Naive thymus-derived CD4-positive, alpha-beta T cell (primary cell): ENCODE measurements at regions not wholly inside any gene's neighbourhood (a gene's known extent, or its start where the extent isn't known, plus 50 kb on each side); places are given as distances from the start of the nearest gene placed in this dataset.

Experiments used
- ATAC-seq: fragments of 150-1000 bp; cut with Tn5 transposase; 2 replicates; pipeline ENCODE4 v1.10.0; 2021; ENCODE audit warnings: mild to moderate bottlenecking, moderate library complexity
- CTCF ChIA-PET: fragments of 350-600 bp; sonication (Branson Sonifier 250); formaldehyde crosslinking; loops from one replicate; lab custom pipeline; 2021; ENCODE audit warnings: antibody characterized with exemption; lab: Charles Lee
- POLR2A ChIA-PET: fragments of 350-600 bp; sonication (Branson Sonifier 250); formaldehyde crosslinking; loops from one replicate; lab custom pipeline; 2021; ENCODE audit warnings: antibody characterized with exemption, inconsistent platforms; lab: Charles Lee
- DNase-seq, 9 donors: peaks; one replicate each; pipeline versions ENCODE4 v3.0.0 to v3.0.0-alpha.2; 2020 to 2022; ENCODE audit warnings: mixed read lengths in 1 of 9
- H3K27ac ChIP-seq: one replicate; pipeline ENCODE4 v1.7.0; 2013; ENCODE audit warnings: mild to moderate bottlenecking, low read depth, low read length, moderate library complexity
- H3K27me3 ChIP-seq, 2 donors: one replicate each; pipeline ENCODE4 v1.7.0; 2013; ENCODE audit warnings: low read length in 2 of 2, mild to moderate bottlenecking in 2 of 2, moderate library complexity in 2 of 2; ENCODE audit not compliant: control insufficient read depth in 2 of 2, insufficient read depth in 2 of 2
- H3K36me3 ChIP-seq, 3 experiments: 1 replicate in 2 of 3; 2 replicates in 1 of 3; pipeline ENCODE4 v1.7.0; 2013; ENCODE audit warnings: low read length in 3 of 3, mild to moderate bottlenecking in 3 of 3, moderate library complexity in 1 of 3; ENCODE audit not compliant: insufficient read depth in 3 of 3, control insufficient read depth in 2 of 3
- H3K4me1 ChIP-seq, 2 donors: one replicate each; pipeline ENCODE4 v1.7.0; 2013; ENCODE audit warnings: low read length in 2 of 2, mild to moderate bottlenecking in 2 of 2, moderate library complexity in 1 of 2; ENCODE audit not compliant: control insufficient read depth in 2 of 2, insufficient read depth in 2 of 2
- H3K4me3 ChIP-seq: 2 replicates; pipeline ENCODE4 v1.7.0; 2013; ENCODE audit warnings: mild to moderate bottlenecking, low read length
- H3K9me3 ChIP-seq, 3 experiments: 1 replicate in 2 of 3; 2 replicates in 1 of 3; pipeline ENCODE4 v1.7.0; 2013; ENCODE audit warnings: low read length in 3 of 3; ENCODE audit not compliant: control insufficient read depth in 2 of 3
- H3K27ac Mint-ChIP-seq, 9 donors: one replicate each; pipeline ENCODE4 v1.8.0; 2020 to 2022; ENCODE audit warnings: mixed read lengths in 9 of 9, mild to moderate bottlenecking in 8 of 9, moderate library complexity in 5 of 9, inconsistent platforms in 2 of 9
- H3K27me3 Mint-ChIP-seq, 5 donors: one replicate each; pipeline ENCODE4 v1.8.0; 2021 to 2022; ENCODE audit warnings: mixed read lengths in 5 of 5, mild to moderate bottlenecking in 1 of 5
- H3K36me3 Mint-ChIP-seq, 5 donors: one replicate each; pipeline ENCODE4 v1.8.0; 2020 to 2022; ENCODE audit warnings: mixed read lengths in 5 of 5, mild to moderate bottlenecking in 3 of 5, inconsistent platforms in 1 of 5
- H3K4me1 Mint-ChIP-seq, 7 donors: one replicate each; pipeline ENCODE4 v1.8.0; 2020 to 2022; ENCODE audit warnings: mixed read lengths in 7 of 7, mild to moderate bottlenecking in 3 of 7, inconsistent platforms in 1 of 7
- H3K4me3 Mint-ChIP-seq, 10 donors: one replicate each; pipeline ENCODE4 v1.8.0; 2020 to 2022; ENCODE audit warnings: mild to moderate bottlenecking in 10 of 10, mixed read lengths in 10 of 10, moderate library complexity in 6 of 10, inconsistent platforms in 2 of 10
- H3K9me3 Mint-ChIP-seq, 11 donors: one replicate each; pipeline ENCODE4 v1.8.0; 2020 to 2022; ENCODE audit warnings: mixed read lengths in 11 of 11, mild to moderate bottlenecking in 4 of 11, inconsistent platforms in 1 of 11, moderate library complexity in 1 of 11
- intact Hi-C, 2 donors: fragments of 100-400 bp; cut with micrococcal nuclease; formaldehyde crosslinking; loops; one replicate each; pipeline ENCODE4 v1.15.1; 2023

DNA sequence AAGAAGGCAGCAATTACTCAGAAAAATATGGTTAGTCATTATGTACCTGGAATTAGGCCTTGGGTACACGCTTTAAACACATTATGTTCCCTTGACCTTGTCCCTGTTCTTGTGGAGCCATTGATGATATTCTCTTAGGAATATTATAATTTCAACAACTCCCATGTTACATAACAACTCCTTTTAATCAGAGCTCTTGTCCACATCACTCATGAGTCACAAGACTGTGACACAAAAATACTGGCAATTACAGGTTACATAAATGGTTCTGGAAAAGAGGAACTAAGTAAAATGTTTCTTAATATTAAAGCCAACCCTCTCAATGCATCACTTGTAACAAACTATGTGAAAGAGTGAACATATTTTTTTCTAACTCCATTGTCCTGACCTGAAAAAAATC, 143.8 kb upstream of the PCLO start:
- H3K9me3 Mint-ChIP-seq, result peaks cover 0 to 14% (median 0%) of the 10 kb centered on the region in 11 donors
- Histone ChIP-seq H3K9me3 (no peaks in the 10 kb centered on the region), H3K4me1 (no peaks in the 10 kb centered on the region), H3K27ac (no peak overlapping the region), H3K36me3 (no peaks in the 10 kb centered on the region), H3K27me3 (no peaks in the 10 kb centered on the region), H3K4me3 (no peak overlapping the region)
- ATAC-seq (no peak), DNase-seq (no peak)
- H3K27me3 Mint-ChIP-seq, result no peaks in the 10 kb centered on the region
- H3K4me3 Mint-ChIP-seq, result no peak overlapping the region
- no peaks in the 10 kb centered on the region for H3K36me3 Mint-ChIP-seq
- ChIA-PET CTCF (no interaction called here), POLR2A (no interaction called here)
- H3K4me1 Mint-ChIP-seq, result peaks cover 0 to 2% (median 0%) of the 10 kb centered on the region in 7 donors
- intact Hi-C loops, result no loop called here
- H3K27ac Mint-ChIP-seq, result no peak overlapping the region

DNA sequence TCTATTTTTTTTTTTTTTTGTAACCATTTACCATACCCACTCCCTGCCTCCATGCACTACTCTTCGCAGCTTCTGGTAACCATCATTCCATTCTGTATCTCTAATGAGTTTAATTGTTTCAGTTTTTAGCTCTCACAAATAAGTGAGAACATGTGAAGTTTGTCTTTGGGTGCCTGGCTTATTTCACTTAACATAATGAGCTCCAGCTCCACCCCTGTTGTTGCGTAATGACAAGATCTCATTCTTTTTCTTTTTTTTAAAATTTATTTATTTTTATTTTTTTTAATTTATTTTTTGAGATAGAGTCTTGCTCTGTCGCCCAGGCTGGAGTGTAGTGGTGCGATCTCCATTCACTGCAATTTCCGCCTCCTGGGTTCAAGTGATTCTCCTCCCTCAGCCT, 142.3 kb upstream of the PCLO start:
- H3K4me1 ChIP-seq, result no peaks in the 10 kb centered on the region
- Mint-ChIP-seq H3K4me1 (peaks cover 0 to 2% (median 0%) of the 10 kb centered on the region in 7 donors), H3K9me3 (peaks cover 0 to 14% (median 2%) of the 10 kb centered on the region in 11 donors), H3K27ac (no peak overlapping the region), H3K36me3 (no peaks in the 10 kb centered on the region), H3K4me3 (no peak overlapping the region), H3K27me3 (no peaks in the 10 kb centered on the region)
- H3K36me3 ChIP-seq, result no peaks in the 10 kb centered on the region
- H3K27ac ChIP-seq, result no peak overlapping the region
- H3K4me3 ChIP-seq, result no peak overlapping the region
- no peaks in the 10 kb centered on the region for H3K27me3 ChIP-seq
- H3K9me3 ChIP-seq, result no peaks in the 10 kb centered on the region
- DNase-seq, result no peak
- ChIA-PET CTCF (no interaction called here), POLR2A (no interaction called here)
- intact Hi-C loops, result no loop called here
- no peak for ATAC-seq

DNA sequence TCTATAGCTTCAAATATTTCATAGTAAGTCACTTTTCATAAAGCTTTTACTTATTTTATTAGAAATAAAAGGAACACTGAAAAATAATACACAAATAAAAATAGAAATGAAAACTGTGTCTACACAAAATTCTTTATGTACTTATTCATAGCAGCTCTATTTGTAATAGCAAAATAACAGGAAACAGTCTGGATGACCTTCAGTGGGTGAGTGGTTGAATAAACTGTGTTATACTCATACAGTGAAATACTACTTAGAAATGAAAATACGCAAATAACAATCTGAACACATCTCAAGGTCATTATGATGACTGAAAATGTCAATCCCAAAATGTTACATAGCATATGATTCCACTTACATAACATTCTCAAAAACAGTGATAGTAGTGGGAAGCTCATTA, 138.7 kb upstream of the PCLO start:
- Mint-ChIP-seq H3K27ac (no peak overlapping the region), H3K4me1 (no peaks in the 10 kb centered on the region), H3K36me3 (no peaks in the 10 kb centered on the region), H3K4me3 (no peak overlapping the region), H3K27me3 (no peaks in the 10 kb centered on the region), H3K9me3 (peaks cover 0 to 16% (median 3%) of the 10 kb centered on the region in 11 donors)
- Histone ChIP-seq H3K4me3 (no peak overlapping the region), H3K36me3 (no peaks in the 10 kb centered on the region), H3K27ac (no peak overlapping the region), H3K4me1 (no peaks in the 10 kb centered on the region), H3K27me3 (no peaks in the 10 kb centered on the region), H3K9me3 (no peaks in the 10 kb centered on the region)
- intact Hi-C loops, result no loop called here
- no peak for DNase-seq
- ChIA-PET POLR2A (no interaction called here), CTCF (no interaction called here)
- ATAC-seq, result no peak

DNA sequence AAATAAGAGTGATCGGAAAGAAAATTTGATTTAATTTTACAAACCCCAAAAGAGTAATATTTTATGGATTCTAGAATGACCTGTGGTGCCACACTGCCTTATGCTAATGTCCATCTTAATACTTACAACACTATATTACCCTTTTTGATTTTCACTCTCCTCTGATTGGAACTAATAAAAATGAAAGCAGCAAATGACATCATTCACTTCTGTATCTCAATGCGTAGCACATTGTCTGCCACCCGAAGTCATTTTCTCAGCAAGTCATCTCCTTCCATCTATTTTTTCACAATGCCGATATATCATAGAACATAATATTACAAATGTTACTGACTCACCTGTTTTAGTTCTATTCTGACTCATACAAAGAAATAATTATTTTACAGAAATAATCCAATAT, 127.5 kb upstream of the PCLO start:
- ATAC-seq (no peak), DNase-seq (no peak)
- Histone ChIP-seq H3K9me3 (no peaks in the 10 kb centered on the region), H3K36me3 (no peaks in the 10 kb centered on the region), H3K27ac (no peak overlapping the region), H3K27me3 (no peaks in the 10 kb centered on the region), H3K4me1 (no peaks in the 10 kb centered on the region), H3K4me3 (no peak overlapping the region)
- H3K4me1 Mint-ChIP-seq, result no peaks in the 10 kb centered on the region
- no peaks in the 10 kb centered on the region for H3K27me3 Mint-ChIP-seq
- peaks cover 0 to 14% (median 2%) of the 10 kb centered on the region in 11 donors for H3K9me3 Mint-ChIP-seq
- POLR2A ChIA-PET, result no interaction called here
- no peak overlapping the region for H3K4me3 Mint-ChIP-seq
- CTCF ChIA-PET, result no interaction called here
- intact Hi-C loops, result no loop called here
- H3K27ac Mint-ChIP-seq, result no peak overlapping the region
- no peaks in the 10 kb centered on the region for H3K36me3 Mint-ChIP-seq

DNA sequence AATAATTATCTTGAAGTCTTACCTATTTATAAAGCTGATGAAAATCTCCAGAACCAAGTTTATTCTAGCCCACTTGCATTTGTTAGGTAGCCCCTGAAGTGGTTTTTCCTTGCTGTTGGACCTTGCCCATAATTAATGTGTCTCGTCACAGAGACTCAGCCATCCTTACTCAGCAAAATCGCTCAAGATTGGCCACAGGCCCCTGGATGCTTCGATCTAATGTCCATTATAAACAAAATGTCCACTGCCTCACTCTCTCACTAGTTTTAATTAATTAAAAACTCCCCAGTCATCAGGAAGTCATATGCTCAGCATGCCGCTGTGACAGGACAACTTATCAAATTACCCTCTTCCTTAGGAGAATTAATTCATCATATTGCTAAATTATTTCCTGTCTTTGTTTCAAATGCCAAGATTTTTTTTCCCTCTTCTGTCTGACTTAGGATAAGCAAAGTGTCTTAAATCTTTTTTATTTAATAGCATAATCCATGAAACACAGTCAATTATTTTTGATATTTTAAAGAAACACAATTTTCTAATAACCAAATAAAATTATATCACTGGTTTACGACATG, 126.8 kb upstream of the PCLO start:
- ATAC-seq (no peak), DNase-seq (no peak)
- POLR2A ChIA-PET, result no interaction called here
- Mint-ChIP-seq H3K4me1 (no peaks in the 10 kb centered on the region), H3K27me3 (no peaks in the 10 kb centered on the region), H3K27ac (no peak overlapping the region), H3K4me3 (no peak overlapping the region), H3K36me3 (no peaks in the 10 kb centered on the region), H3K9me3 (peaks cover 0 to 14% (median 2%) of the 10 kb centered on the region in 11 donors)
- Histone ChIP-seq H3K4me1 (no peaks in the 10 kb centered on the region), H3K4me3 (no peak overlapping the region), H3K36me3 (no peaks in the 10 kb centered on the region), H3K9me3 (no peaks in the 10 kb centered on the region), H3K27me3 (no peaks in the 10 kb centered on the region), H3K27ac (no peak overlapping the region)
- CTCF ChIA-PET, result no interaction called here
- intact Hi-C loops, result no loop called here

DNA sequence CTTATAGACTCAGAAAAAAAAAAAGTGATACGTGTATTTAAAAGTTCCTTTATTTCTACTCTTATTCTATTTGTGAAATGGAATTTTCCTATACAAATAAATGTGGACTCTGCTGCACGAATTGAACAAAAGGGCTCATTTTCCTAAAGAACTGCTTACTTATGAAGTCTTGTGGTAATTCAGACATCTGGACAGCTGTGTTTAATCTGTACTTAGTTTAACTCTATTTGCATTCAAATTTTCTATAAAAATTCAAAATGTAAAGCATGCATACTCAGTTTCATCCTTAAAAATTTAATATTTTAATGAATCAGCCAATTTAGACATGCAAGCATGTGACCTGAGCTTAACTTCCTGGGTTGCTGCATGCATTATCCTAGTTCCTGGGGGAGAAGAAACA, 118.0 kb upstream of the PCLO start:
- DNase-seq (no peak), ATAC-seq (no peak)
- Histone ChIP-seq H3K36me3 (no peaks in the 10 kb centered on the region), H3K9me3 (no peaks in the 10 kb centered on the region), H3K4me1 (no peaks in the 10 kb centered on the region), H3K27me3 (no peaks in the 10 kb centered on the region), H3K27ac (no peak overlapping the region), H3K4me3 (no peak overlapping the region)
- Mint-ChIP-seq H3K9me3 (peaks cover 0 to 17% (median 1%) of the 10 kb centered on the region in 11 donors), H3K36me3 (no peaks in the 10 kb centered on the region), H3K4me3 (no peak overlapping the region), H3K27ac (no peak overlapping the region), H3K4me1 (no peaks in the 10 kb centered on the region), H3K27me3 (no peaks in the 10 kb centered on the region)
- intact Hi-C loops, result no loop called here
- ChIA-PET POLR2A (no interaction called here), CTCF (no interaction called here)

DNA sequence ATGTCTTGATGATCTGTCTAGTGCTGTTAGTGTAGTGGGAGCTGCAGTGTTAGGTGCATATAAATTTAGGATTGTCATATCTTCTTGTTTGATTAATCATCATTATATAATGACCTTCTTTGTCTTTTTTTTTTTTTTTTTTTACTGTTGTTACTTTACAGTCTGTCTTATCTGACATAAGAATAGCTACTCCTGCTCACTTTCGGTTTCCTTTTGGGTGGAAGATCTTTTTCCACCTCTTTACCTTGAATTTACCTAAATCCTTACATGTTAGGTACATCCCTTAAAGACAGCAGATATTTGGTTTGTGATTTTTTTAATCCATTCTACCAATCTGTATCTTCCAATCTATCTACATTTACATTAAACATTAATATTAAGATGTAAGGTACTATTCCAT, 113.6 kb upstream of the PCLO start:
- H3K4me1 Mint-ChIP-seq, result no peaks in the 10 kb centered on the region
- no peak for ATAC-seq
- H3K4me3 ChIP-seq, result no peak overlapping the region
- no peaks in the 10 kb centered on the region for H3K36me3 Mint-ChIP-seq
- POLR2A ChIA-PET, result no interaction called here
- H3K27ac Mint-ChIP-seq, result no peak overlapping the region
- H3K27me3 ChIP-seq, result no peaks in the 10 kb centered on the region
- DNase-seq, result no peak
- H3K27ac ChIP-seq, result no peak overlapping the region
- intact Hi-C loops, result no loop called here
- no peaks in the 10 kb centered on the region for H3K36me3 ChIP-seq
- CTCF ChIA-PET, result interaction anchor here (0.5 kb wide), 1 partner anchor 9 kb away, joined by 3 read pairs; no protein-coding TSS in a partner anchor
- H3K4me1 ChIP-seq, result no peaks in the 10 kb centered on the region
- H3K27me3 Mint-ChIP-seq, result no peaks in the 10 kb centered on the region
- H3K4me3 Mint-ChIP-seq, result no peak overlapping the region
- no peaks in the 10 kb centered on the region for H3K9me3 ChIP-seq
- peaks cover 0 to 30% (median 0%) of the 10 kb centered on the region in 11 donors for H3K9me3 Mint-ChIP-seq
